ENCODE measurements at regions not wholly inside any gene's neighbourhood (a gene's known extent, or its start where the extent isn't known, plus 50 kb on each side); places are given as distances from the start of the nearest gene placed in this dataset.

- Histone ChIP-seq H3K27ac (no peak overlapping the region), H3K9me3 (no peaks in the 10 kb centered on the region), H3K27me3 (no peaks in the 10 kb centered on the region), H3K36me3 (no peaks in the 10 kb centered on the region), H3K4me1 (no peaks in the 10 kb centered on the region), H3K4me3 (no peak overlapping the region)
- DNase-seq = no peak
- TF ChIP-seq POLR2A (IDR thresholded peaks at IDR 0.05) (no peak), CTCF (IDR thresholded peaks at IDR 0.05) (no peak)
- intact Hi-C loops (cut with DNase I; ENCODE audit: low total_unique reads) = no loop called here
Observed at GRCh38 chr10:47187592-47187991, 112.4 kb upstream of the GDF10 start.

- Histone ChIP-seq H3K36me3 (no peaks in the 10 kb centered on the region), H3K27ac (no peak overlapping the region), H3K27me3 (no peaks in the 10 kb centered on the region), H3K4me3 (no peak overlapping the region), H3K9me3 (no peaks in the 10 kb centered on the region), H3K4me1 (no peaks in the 10 kb centered on the region)
- DNase-seq = no peak
- intact Hi-C loops (cut with DNase I; ENCODE audit: low total_unique reads) = no loop called here
- TF ChIP-seq POLR2A (IDR thresholded peaks at IDR 0.05) = no peak
- no peak for TF ChIP-seq CTCF (IDR thresholded peaks at IDR 0.05)
Observed at GRCh38 chr10:47188156-47188555, 111.8 kb upstream of the GDF10 start.

GRCh38 chr10:47189802-47190201, 110.2 kb upstream of the GDF10 start:
- no peak overlapping the region for H3K4me3 ChIP-seq
- no peaks in the 10 kb centered on the region for H3K36me3 ChIP-seq
- no peaks in the 10 kb centered on the region for H3K27me3 ChIP-seq
- no peak overlapping the region for H3K27ac ChIP-seq
- no peaks in the 10 kb centered on the region for H3K4me1 ChIP-seq
- H3K9me3 ChIP-seq = no peaks in the 10 kb centered on the region
- no peak for TF ChIP-seq CTCF (IDR thresholded peaks at IDR 0.05)
- no peak for TF ChIP-seq POLR2A (IDR thresholded peaks at IDR 0.05)
- intact Hi-C loops (cut with DNase I; ENCODE audit: low total_unique reads) = no loop called here
- no peak for DNase-seq

GRCh38 chr10:47190301-47190700, 109.7 kb upstream of the GDF10 start:
- Histone ChIP-seq H3K27ac (no peak overlapping the region), H3K4me1 (no peaks in the 10 kb centered on the region), H3K36me3 (no peaks in the 10 kb centered on the region), H3K27me3 (no peaks in the 10 kb centered on the region), H3K4me3 (no peak overlapping the region), H3K9me3 (no peaks in the 10 kb centered on the region)
- DNase-seq = no peak
- intact Hi-C loops (cut with DNase I; ENCODE audit: low total_unique reads) = no loop called here
- TF ChIP-seq CTCF (IDR thresholded peaks at IDR 0.05) (no peak), POLR2A (IDR thresholded peaks at IDR 0.05) (no peak)

- Histone ChIP-seq H3K9me3 (no peaks in the 10 kb centered on the region), H3K27me3 (no peaks in the 10 kb centered on the region), H3K36me3 (no peaks in the 10 kb centered on the region), H3K27ac (no peak overlapping the region), H3K4me1 (no peaks in the 10 kb centered on the region), H3K4me3 (no peak overlapping the region)
- TF ChIP-seq CTCF (IDR thresholded peaks at IDR 0.05) (no peak), POLR2A (IDR thresholded peaks at IDR 0.05) (no peak)
- DNase-seq = no peak
- intact Hi-C loops (cut with DNase I; ENCODE audit: low total_unique reads) = no loop called here
Observed at GRCh38 chr10:47190802-47191450, 109.1 kb upstream of the GDF10 start.
